Fibroblast of lung (primary cell): ENCODE measurements at regions not wholly inside any gene's neighbourhood (a gene's known extent, or its start where the extent isn't known, plus 50 kb on each side); places are given as distances from the start of the nearest gene placed in this dataset.

Source experiments
- DNase-seq, 2 donors: peaks; one replicate each; pipeline versions ENCODE4 v3.0.0 to v3.0.0-alpha.2; 2010; ENCODE audit warnings: low read depth in 2 of 2
- H2AFZ ChIP-seq: 2 replicates; pipeline ENCODE4 v1.5.1; 2012; ENCODE audit warnings: low read length, control low read depth, inconsistent platforms
- H3K27ac ChIP-seq: 2 replicates; pipeline ENCODE4 v1.5.1; 2011; ENCODE audit warnings: low read length, control low read depth; ENCODE audit not compliant: insufficient read depth
- H3K27me3 ChIP-seq: 2 replicates; pipeline ENCODE4 v1.5.1; 2011; ENCODE audit warnings: mild to moderate bottlenecking, low read length; ENCODE audit not compliant: control insufficient read depth, insufficient read depth
- H3K36me3 ChIP-seq: 2 replicates; pipeline ENCODE4 v1.5.1; 2011; ENCODE audit warnings: low read length; ENCODE audit not compliant: control insufficient read depth, insufficient read depth
- H3K4me1 ChIP-seq: 2 replicates; pipeline ENCODE4 v1.5.1; 2011; ENCODE audit warnings: low read length; ENCODE audit not compliant: control insufficient read depth, insufficient read depth; ENCODE audit errors: extremely low read depth
- H3K4me2 ChIP-seq: 2 replicates; pipeline ENCODE4 v1.5.1; 2011; ENCODE audit warnings: low read length, control low read depth; ENCODE audit not compliant: insufficient read depth; ENCODE audit errors: extremely low read depth
- H3K4me3 ChIP-seq, 4 experiments: fragments of 200-600 bp in 1 of 4; sonication (generic) in 1 of 4; replicated peaks in 1 of 4; 2 replicates each; pipeline ENCODE4 v1.5.1; 2011 to 2016; ENCODE audit warnings: low read length in 4 of 4, low read depth in 3 of 4, mild to moderate bottlenecking in 3 of 4, control low read depth in 2 of 4, inconsistent platforms in 1 of 4, mixed read lengths in 1 of 4; ENCODE audit not compliant: insufficient read depth in 1 of 4; ENCODE audit errors: control extremely low read depth in 1 of 4
- H3K79me2 ChIP-seq: 2 replicates; pipeline ENCODE4 v1.5.1; 2012; ENCODE audit warnings: mild to moderate bottlenecking, low read length, inconsistent platforms; ENCODE audit not compliant: control insufficient read depth, insufficient read depth
- H3K9ac ChIP-seq: 2 replicates; pipeline ENCODE4 v1.5.1; 2011; ENCODE audit warnings: mild to moderate bottlenecking, low read length, control low read depth; ENCODE audit not compliant: insufficient read depth
- H3K9me3 ChIP-seq: 2 replicates; pipeline ENCODE4 v1.5.1; 2012; ENCODE audit warnings: low read depth, low read length; ENCODE audit not compliant: control insufficient read depth, insufficient read depth
- H4K20me1 ChIP-seq: 2 replicates; pipeline ENCODE4 v1.5.1; 2011; ENCODE audit warnings: low read length; ENCODE audit not compliant: control insufficient read depth, insufficient read depth; ENCODE audit errors: extremely low read depth
- EZH2 ChIP-seq: IDR thresholded peaks from 2 replicates; pipeline ENCODE4 v1.5.1; 2012; ENCODE audit warnings: low read length, control low read depth, mild to moderate bottlenecking; ENCODE audit errors: missing control alignments
- TF ChIP-seq, protein P1 (sequence below), 2 donors: IDR thresholded peaks in 1 of 2; conservative IDR thresholded peaks in 1 of 2; 1 replicate in 1 of 2; 2 replicates in 1 of 2; pipeline ENCODE4 v1.5.1; 2011 to 2012; ENCODE audit warnings: low read length in 2 of 2, control low read depth in 1 of 2, inconsistent platforms in 1 of 2, low read depth in 1 of 2, mild to moderate bottlenecking in 1 of 2

DNA sequence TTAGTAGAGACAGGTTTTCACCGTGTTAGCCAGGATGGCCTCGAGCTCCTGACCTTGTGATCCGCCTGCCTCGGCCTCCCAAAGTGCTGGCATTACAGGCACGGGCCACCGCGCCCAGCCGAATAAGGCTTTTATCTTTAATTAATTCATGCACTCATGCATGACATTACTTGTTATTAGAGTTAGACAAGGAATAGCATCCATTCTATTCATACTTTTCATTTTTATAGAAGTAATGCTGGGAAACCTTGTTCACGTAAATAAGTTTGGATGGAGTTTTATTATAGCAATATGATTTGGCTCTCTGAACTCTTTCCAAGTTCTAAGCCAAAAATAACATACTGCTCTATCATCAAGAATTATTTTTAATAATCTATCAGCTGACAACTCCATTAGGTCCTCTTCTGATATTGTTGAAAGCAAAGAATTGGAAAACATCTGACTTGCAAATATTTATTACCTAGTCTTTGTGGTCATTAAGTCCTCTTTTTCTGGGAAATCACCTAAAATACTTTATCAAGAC is 168.8 kb upstream of the CCND2 start:
- H3K9ac ChIP-seq = no peak overlapping the region
- no peaks in the 10 kb centered on the region for H3K36me3 ChIP-seq
- H3K9me3 ChIP-seq = no peaks in the 10 kb centered on the region
- no peaks in the 10 kb centered on the region for H3K79me2 ChIP-seq
- H4K20me1 ChIP-seq = no peaks in the 10 kb centered on the region
- H3K4me1 ChIP-seq = no peaks in the 10 kb centered on the region
- H3K27me3 ChIP-seq = no peaks in the 10 kb centered on the region
- no peak overlapping the region for H3K4me2 ChIP-seq
- TF ChIP-seq EZH2 = no peak
- TF ChIP-seq, protein P1, sequence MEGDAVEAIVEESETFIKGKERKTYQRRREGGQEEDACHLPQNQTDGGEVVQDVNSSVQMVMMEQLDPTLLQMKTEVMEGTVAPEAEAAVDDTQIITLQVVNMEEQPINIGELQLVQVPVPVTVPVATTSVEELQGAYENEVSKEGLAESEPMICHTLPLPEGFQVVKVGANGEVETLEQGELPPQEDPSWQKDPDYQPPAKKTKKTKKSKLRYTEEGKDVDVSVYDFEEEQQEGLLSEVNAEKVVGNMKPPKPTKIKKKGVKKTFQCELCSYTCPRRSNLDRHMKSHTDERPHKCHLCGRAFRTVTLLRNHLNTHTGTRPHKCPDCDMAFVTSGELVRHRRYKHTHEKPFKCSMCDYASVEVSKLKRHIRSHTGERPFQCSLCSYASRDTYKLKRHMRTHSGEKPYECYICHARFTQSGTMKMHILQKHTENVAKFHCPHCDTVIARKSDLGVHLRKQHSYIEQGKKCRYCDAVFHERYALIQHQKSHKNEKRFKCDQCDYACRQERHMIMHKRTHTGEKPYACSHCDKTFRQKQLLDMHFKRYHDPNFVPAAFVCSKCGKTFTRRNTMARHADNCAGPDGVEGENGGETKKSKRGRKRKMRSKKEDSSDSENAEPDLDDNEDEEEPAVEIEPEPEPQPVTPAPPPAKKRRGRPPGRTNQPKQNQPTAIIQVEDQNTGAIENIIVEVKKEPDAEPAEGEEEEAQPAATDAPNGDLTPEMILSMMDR (conservative IDR thresholded peaks at IDR 0.05 in 1 of 2, IDR thresholded peaks at IDR 0.05 in 1 of 2; ENCODE audit: low read depth in 1 of 2, low read length in 2 of 2) = no peak
- H3K27ac ChIP-seq = no peak overlapping the region
- DNase-seq = no peak
- no peak overlapping the region for H3K4me3 ChIP-seq
- H2AFZ ChIP-seq = no peak overlapping the region

DNA sequence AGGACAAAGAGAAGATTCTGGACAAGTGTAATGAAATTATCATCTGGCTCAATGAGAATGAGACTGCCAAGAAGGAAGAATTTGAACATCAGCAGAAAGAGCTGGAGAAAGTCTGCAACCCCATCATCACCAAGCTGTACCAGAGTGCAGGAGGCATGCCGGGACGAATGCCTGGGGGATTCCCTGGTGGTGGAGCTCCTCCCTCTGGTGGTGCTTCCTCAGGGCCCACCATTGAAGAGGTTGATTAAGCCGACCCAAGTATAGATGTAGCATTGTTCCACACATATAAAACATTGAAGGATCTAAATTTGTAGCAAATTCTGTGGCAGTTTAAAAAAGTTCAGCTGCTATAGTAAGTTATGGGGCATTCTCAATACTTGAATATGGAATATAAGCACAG is 174.3 kb upstream of the CCND2 start:
- Histone ChIP-seq H3K4me1 (no peaks in the 10 kb centered on the region), H4K20me1 (no peaks in the 10 kb centered on the region), H3K9me3 (no peaks in the 10 kb centered on the region), H2AFZ (no peak overlapping the region), H3K9ac (no peak overlapping the region), H3K27me3 (no peaks in the 10 kb centered on the region), H3K27ac (no peak overlapping the region), H3K4me3 (no peak overlapping the region), H3K36me3 (no peaks in the 10 kb centered on the region), H3K4me2 (no peak overlapping the region), H3K79me2 (no peaks in the 10 kb centered on the region)
- TF ChIP-seq EZH2 = no peak
- TF ChIP-seq, protein P1 (conservative IDR thresholded peaks at IDR 0.05 in 1 of 2, IDR thresholded peaks at IDR 0.05 in 1 of 2; ENCODE audit: low read depth in 1 of 2, low read length in 2 of 2) = no peak
- no peak for DNase-seq

DNA sequence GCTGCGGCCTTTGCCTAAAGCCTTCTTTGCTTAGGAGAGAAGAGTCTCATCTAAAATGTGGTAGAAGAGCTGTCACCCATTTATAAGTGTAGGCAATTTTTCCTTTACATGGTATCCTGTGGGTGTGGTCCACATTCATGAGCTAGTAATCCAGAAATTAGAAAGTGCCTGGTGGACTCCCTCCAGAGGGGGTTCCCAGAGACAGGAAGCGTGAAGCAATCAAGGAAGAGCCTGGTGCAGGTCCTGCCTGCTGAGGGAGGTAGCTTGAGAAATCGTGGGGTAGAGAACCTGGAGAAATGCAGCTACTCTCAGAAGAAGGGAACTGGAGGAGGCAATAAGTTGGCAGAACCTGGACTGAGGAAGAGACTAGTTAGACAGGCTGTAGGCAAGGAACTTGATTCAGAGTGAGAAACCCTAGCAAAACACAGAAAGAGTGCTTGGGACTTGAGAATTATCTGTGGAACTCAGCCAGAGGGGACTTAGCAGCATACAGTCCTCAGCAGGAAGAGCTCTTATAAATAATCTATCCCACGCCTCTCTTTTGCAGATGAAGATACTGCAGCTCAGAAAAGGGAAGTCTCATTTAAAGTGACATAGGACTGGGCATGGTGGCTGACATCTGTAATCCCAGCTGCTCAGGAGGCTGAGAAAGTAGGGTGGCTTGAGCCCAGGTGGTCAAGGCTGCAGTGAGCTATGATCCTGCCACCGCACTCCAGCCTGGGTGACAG is 182.4 kb upstream of the CCND2 start:
- DNase-seq = no peak
- H3K4me2 ChIP-seq = no peak overlapping the region
- H3K4me1 ChIP-seq = no peaks in the 10 kb centered on the region
- no peaks in the 10 kb centered on the region for H3K79me2 ChIP-seq
- no peaks in the 10 kb centered on the region for H3K36me3 ChIP-seq
- H3K27ac ChIP-seq = no peak overlapping the region
- no peak overlapping the region for H2AFZ ChIP-seq
- no peak overlapping the region for H3K9ac ChIP-seq
- no peak overlapping the region for H3K4me3 ChIP-seq
- no peaks in the 10 kb centered on the region for H4K20me1 ChIP-seq
- H3K27me3 ChIP-seq = no peaks in the 10 kb centered on the region
- no peak for TF ChIP-seq EZH2
- TF ChIP-seq, protein P1 (conservative IDR thresholded peaks at IDR 0.05 in 1 of 2, IDR thresholded peaks at IDR 0.05 in 1 of 2; ENCODE audit: low read depth in 1 of 2, low read length in 2 of 2) = no peak
- H3K9me3 ChIP-seq = no peaks in the 10 kb centered on the region
